ENCODE measurements at regions not wholly inside any gene's neighbourhood (a gene's known extent, or its start where the extent isn't known, plus 50 kb on each side); places are given as distances from the start of the nearest gene placed in this dataset.
"Not testable (repeated sequence)": the region's sequence is repeated elsewhere in the genome, so short reads cannot be mapped to it uniquely, and the experiment has no call there.

DNA sequence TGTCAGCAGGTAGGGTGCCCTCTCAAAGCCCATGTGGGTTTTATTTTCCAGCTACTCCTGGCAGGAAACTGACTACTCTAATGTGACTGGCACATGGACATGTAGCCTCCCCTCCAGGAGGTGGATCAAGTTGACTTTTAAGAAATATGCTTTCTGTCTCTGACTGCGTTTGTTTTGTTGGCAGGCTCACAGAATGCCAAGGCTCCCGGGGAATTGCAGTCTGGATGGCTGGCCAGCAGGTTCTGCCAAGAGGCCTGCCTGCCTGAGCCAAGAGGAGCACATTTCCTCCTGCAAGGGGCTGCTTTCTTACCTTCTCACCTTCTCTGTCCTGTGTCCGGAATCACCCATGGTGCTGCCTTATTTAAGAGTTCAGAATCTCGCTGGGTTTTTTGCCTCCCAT, 217.3 kb upstream of the ERCC4 start:
- Histone ChIP-seq H3K9me3 (peaks cover 0 to 27% of the 10 kb centered on the region in 2 donors), H3K36me3 (no peaks in the 10 kb centered on the region), H3K27me3 (no peaks in the 10 kb centered on the region), H3K4me1 (no peaks in the 10 kb centered on the region), H3K27ac (no peak overlapping the region), H3K4me3 (no peak overlapping the region)
- no peak for DNase-seq (ENCODE audit: low spot score)
- no peak for TF ChIP-seq CTCF (IDR thresholded peaks at IDR 0.05)

- peaks cover 0 to 18% of the 10 kb centered on the region in 2 donors for H3K9me3 ChIP-seq
- no peak overlapping the region for H3K4me3 ChIP-seq
- H3K36me3 ChIP-seq, result no peaks in the 10 kb centered on the region
- no peak overlapping the region for H3K27ac ChIP-seq
- no peaks in the 10 kb centered on the region for H3K27me3 ChIP-seq
- DNase-seq (ENCODE audit: low spot score), result no peak
- no peak for TF ChIP-seq CTCF (IDR thresholded peaks at IDR 0.05)
- no peaks in the 10 kb centered on the region for H3K4me1 ChIP-seq
Measured at GRCh38 chr16:13708347-13709120, 211.4 kb upstream of the ERCC4 start.

DNA sequence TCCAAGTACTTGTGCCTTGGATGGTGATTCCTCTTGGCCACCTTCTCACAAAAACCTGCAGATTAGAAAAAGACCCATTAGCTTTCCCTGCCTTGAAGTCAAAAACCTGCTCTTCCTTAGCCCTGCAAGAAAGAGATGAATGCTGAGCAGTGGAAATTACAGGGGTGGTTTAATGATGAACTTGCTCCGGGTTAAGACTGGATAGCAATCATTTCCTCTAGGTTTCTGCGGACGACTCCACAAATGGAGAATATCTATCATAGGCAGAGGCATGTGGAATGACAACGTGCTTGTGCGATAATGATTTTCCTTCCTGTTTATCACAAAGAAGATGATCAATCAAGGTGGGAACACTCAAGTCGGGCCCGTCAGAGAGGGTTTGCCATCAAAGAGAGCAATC, 201.2 kb upstream of the ERCC4 start:
- no peaks in the 10 kb centered on the region for H3K9me3 ChIP-seq

GRCh38 chr16:13727943-13728342, 192.0 kb upstream of the ERCC4 start:
- H3K4me1 ChIP-seq, result no peaks in the 10 kb centered on the region
- H3K27ac ChIP-seq, result no peak overlapping the region
- no peak overlapping the region for H3K4me3 ChIP-seq
- H3K9me3 ChIP-seq, result peaks cover 0 to 15% of the 10 kb centered on the region in 2 donors
- H3K27me3 ChIP-seq, result no peaks in the 10 kb centered on the region
- TF ChIP-seq CTCF (IDR thresholded peaks at IDR 0.05), result no peak
- no peaks in the 10 kb centered on the region for H3K36me3 ChIP-seq
- DNase-seq (ENCODE audit: low spot score), result no peak

More for the DNA sequence above, 201.2 kb upstream of the ERCC4 start:
- TF ChIP-seq CTCF (IDR thresholded peaks at IDR 0.05), result no peak
- Histone ChIP-seq H3K27ac (no peak overlapping the region), H3K4me1 (no peaks in the 10 kb centered on the region), H3K36me3 (no peaks in the 10 kb centered on the region), H3K4me3 (no peak overlapping the region), H3K27me3 (no peaks in the 10 kb centered on the region)
- DNase-seq (ENCODE audit: low spot score), result no peak

GRCh38 chr16:13733561-13733960, 186.4 kb upstream of the ERCC4 start:
- TF ChIP-seq CTCF (IDR thresholded peaks at IDR 0.05), result no peak
- peaks cover 0 to 4% of the 10 kb centered on the region in 2 donors for H3K9me3 ChIP-seq
- no peaks in the 10 kb centered on the region for H3K4me1 ChIP-seq
- no peak for DNase-seq (ENCODE audit: low spot score)
- no peak overlapping the region for H3K27ac ChIP-seq
- H3K27me3 ChIP-seq, result no peaks in the 10 kb centered on the region
- no peaks in the 10 kb centered on the region for H3K36me3 ChIP-seq
- no peak overlapping the region for H3K4me3 ChIP-seq

DNA sequence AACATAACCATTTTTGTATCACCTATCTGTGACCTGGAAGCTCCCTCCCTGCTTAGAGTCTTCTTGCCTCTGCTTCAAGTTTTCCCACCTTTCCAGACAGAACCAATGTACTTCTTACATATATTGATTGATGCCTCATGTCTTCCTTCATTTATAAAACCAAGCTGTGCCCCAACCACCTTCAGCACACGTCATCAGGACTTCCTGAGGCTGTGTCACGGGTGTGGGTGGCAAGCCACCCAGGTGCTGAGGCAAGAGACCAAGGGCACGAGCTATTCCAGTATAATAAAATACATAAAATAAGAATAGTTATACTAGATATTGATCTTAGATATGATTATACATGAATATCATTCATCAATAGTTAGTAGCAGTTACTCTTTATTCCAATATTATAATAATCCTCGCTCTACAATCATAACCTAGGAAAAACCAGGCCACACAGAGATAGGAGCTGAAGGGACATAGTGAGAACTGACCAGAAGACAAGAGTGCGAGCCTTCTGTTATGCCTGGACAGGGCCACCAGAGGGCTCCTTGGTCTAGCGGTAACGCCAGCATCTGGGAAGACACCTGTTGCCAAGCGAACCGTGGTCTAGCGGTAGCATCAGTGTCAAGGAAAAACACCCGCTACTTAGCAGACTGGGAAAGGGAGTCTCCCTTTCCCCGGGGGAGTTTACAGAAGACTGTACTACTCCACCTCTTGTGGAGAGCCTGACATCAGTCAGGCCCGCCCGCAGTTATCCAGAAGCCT, 180.2 kb upstream of the ERCC4 start:
- not testable (repeated sequence) for H3K4me1 ChIP-seq; H3K9me3 ChIP-seq; DNase-seq (ENCODE audit: low spot score); H3K36me3 ChIP-seq; H3K4me3 ChIP-seq; H3K27me3 ChIP-seq; H3K27ac ChIP-seq

All from right atrium auricular region (tissue), 2 donors.